HUDEP-2 (cell line): ENCODE measurements at regions not wholly inside any gene's neighbourhood (a gene's known extent, or its start where the extent isn't known, plus 50 kb on each side); places are given as distances from the start of the nearest gene placed in this dataset.

ENCODE experiments used
- DNase-seq, 76 experiments: peaks; one replicate each; lab custom pipeline; 2025; ENCODE audit not compliant: unreplicated experiment in 76 of 76; lab: John Stamatoyannopoulos, UW

- DNase-seq, result no peak
These were observed 251.1 kb upstream of the HTR2C start for GRCh38 chrX:114332766-114333165.

- no peak for DNase-seq
These were observed 249.4 kb upstream of the HTR2C start for GRCh38 chrX:114334473-114334982.

GRCh38 chrX:114338870-114339269, 245.0 kb upstream of the HTR2C start:
- no peak for DNase-seq

- peak in 2 of 76 experiments; percentile 0 to 4 for DNase-seq
These were observed 239.0 kb upstream of the HTR2C start for GRCh38 chrX:114344756-114345349.

GRCh38 chrX:114361076-114361725, 222.7 kb upstream of the HTR2C start:
- no peak for DNase-seq

GRCh38 chrX:114363346-114363745, 220.5 kb upstream of the HTR2C start:
- DNase-seq, result no peak

- DNase-seq, result no peak
These were observed 218.6 kb upstream of the HTR2C start for GRCh38 chrX:114365065-114365834.

GRCh38 chrX:114372937-114373336, 210.9 kb upstream of the HTR2C start:
- no peak for DNase-seq

- DNase-seq, result no peak
These were observed 193.6 kb upstream of the HTR2C start for GRCh38 chrX:114390251-114390796.
